ENCODE measurements at regions not wholly inside any gene's neighbourhood (a gene's known extent, or its start where the extent isn't known, plus 50 kb on each side); places are given as distances from the start of the nearest gene placed in this dataset.

GRCh38 chr16:52209227-52209626, 337.7 kb downstream of the TOX3 start:
- H4K20me1 ChIP-seq (ENCODE audit: insufficient read depth, low read length, poor library complexity, severe bottlenecking) = no peaks in the 10 kb centered on the region
- no peaks in the 10 kb centered on the region for H3K36me3 ChIP-seq (ENCODE audit: insufficient read depth, low read length)

GRCh38 chr16:52203096-52203495, 343.8 kb downstream of the TOX3 start:
- H3K27me3 ChIP-seq (ENCODE audit: insufficient read depth, low read length, poor library complexity, severe bottlenecking) = no peaks in the 10 kb centered on the region
- no peak overlapping the region for H2AFZ ChIP-seq (ENCODE audit: low read length)
- TF ChIP-seq EZH2phosphoT487 (IDR thresholded peaks at IDR 0.05; ENCODE audit: borderline replicate concordance) (no peak), CTCF (conservative IDR thresholded peaks at IDR 0.05; ENCODE audit: low read length) (no peak)
- H3K9me2 ChIP-seq (replicated peaks; ENCODE audit: low read depth, low read length) = no peaks in the 10 kb centered on the region
- H3F3A ChIP-seq (ENCODE audit: low read depth) = no peaks in the 10 kb centered on the region
- no peaks in the 10 kb centered on the region for H4K20me1 ChIP-seq (ENCODE audit: insufficient read depth, low read length, poor library complexity, severe bottlenecking)
- H3K9me3 ChIP-seq (ENCODE audit: insufficient read depth, low read depth, low read length) = no peaks in the 10 kb centered on the region
- H3K79me2 ChIP-seq (ENCODE audit: insufficient read depth, low read length) = no peaks in the 10 kb centered on the region
- no peak overlapping the region for H3K4me3 ChIP-seq (ENCODE audit: low read length, poor library complexity, severe bottlenecking)
- no peak overlapping the region for H3K4me2 ChIP-seq (ENCODE audit: low read depth, low read length, poor library complexity, severe bottlenecking)
- H3K9ac ChIP-seq (ENCODE audit: low read depth, low read length, poor library complexity, severe bottlenecking) = no peak overlapping the region
- no peaks in the 10 kb centered on the region for H3K4me1 ChIP-seq (ENCODE audit: insufficient read depth, low read length, poor library complexity, severe bottlenecking)
- no peaks in the 10 kb centered on the region for H3K36me3 ChIP-seq (ENCODE audit: insufficient read depth, low read length)

More at GRCh38 chr16:52209227-52209626, 337.7 kb downstream of the TOX3 start:
- Histone ChIP-seq H3K4me1 (ENCODE audit: insufficient read depth, low read length, poor library complexity, severe bottlenecking) (no peaks in the 10 kb centered on the region), H3K4me2 (ENCODE audit: low read depth, low read length, poor library complexity, severe bottlenecking) (no peak overlapping the region), H3K9me3 (ENCODE audit: insufficient read depth, low read depth, low read length) (no peaks in the 10 kb centered on the region), H3K9me2 (replicated peaks; ENCODE audit: low read depth, low read length) (no peaks in the 10 kb centered on the region), H3K9ac (ENCODE audit: low read depth, low read length, poor library complexity, severe bottlenecking) (no peak overlapping the region), H3F3A (ENCODE audit: low read depth) (no peaks in the 10 kb centered on the region), H3K79me2 (ENCODE audit: insufficient read depth, low read length) (no peaks in the 10 kb centered on the region), H3K4me3 (ENCODE audit: low read length, poor library complexity, severe bottlenecking) (no peak overlapping the region), H2AFZ (ENCODE audit: low read length) (no peak overlapping the region), H3K27me3 (ENCODE audit: insufficient read depth, low read length, poor library complexity, severe bottlenecking) (no peaks in the 10 kb centered on the region)
- TF ChIP-seq EZH2phosphoT487 (IDR thresholded peaks at IDR 0.05; ENCODE audit: borderline replicate concordance) (no peak), CTCF (conservative IDR thresholded peaks at IDR 0.05; ENCODE audit: low read length) (no peak)

GRCh38 chr16:52193441-52193840, 353.5 kb downstream of the TOX3 start:
- Histone ChIP-seq H3K9me3 (ENCODE audit: insufficient read depth, low read depth, low read length) (no peaks in the 10 kb centered on the region), H2AFZ (ENCODE audit: low read length) (no peak overlapping the region; the same call in 1 of the 2 replicates), H3K4me3 (ENCODE audit: low read length, poor library complexity, severe bottlenecking) (no peak overlapping the region)

More at GRCh38 chr16:52193441-52193840, 353.5 kb downstream of the TOX3 start:
- Histone ChIP-seq H3K4me2 (ENCODE audit: low read depth, low read length, poor library complexity, severe bottlenecking) (no peak overlapping the region), H3K79me2 (ENCODE audit: insufficient read depth, low read length) (no peaks in the 10 kb centered on the region), H3F3A (ENCODE audit: low read depth) (no peaks in the 10 kb centered on the region), H3K9ac (ENCODE audit: low read depth, low read length, poor library complexity, severe bottlenecking) (no peak overlapping the region), H3K4me1 (ENCODE audit: insufficient read depth, low read length, poor library complexity, severe bottlenecking) (no peaks in the 10 kb centered on the region), H3K36me3 (ENCODE audit: insufficient read depth, low read length) (no peaks in the 10 kb centered on the region), H3K9me2 (replicated peaks; ENCODE audit: low read depth, low read length) (no peaks in the 10 kb centered on the region), H4K20me1 (ENCODE audit: insufficient read depth, low read length, poor library complexity, severe bottlenecking) (no peaks in the 10 kb centered on the region), H3K27me3 (ENCODE audit: insufficient read depth, low read length, poor library complexity, severe bottlenecking) (no peaks in the 10 kb centered on the region)
- TF ChIP-seq EZH2phosphoT487 (IDR thresholded peaks at IDR 0.05; ENCODE audit: borderline replicate concordance) (no peak), CTCF (conservative IDR thresholded peaks at IDR 0.05; ENCODE audit: low read length) (no peak)
